ENCODE measurements at regions not wholly inside any gene's neighbourhood (a gene's known extent, or its start where the extent isn't known, plus 50 kb on each side); places are given as distances from the start of the nearest gene placed in this dataset.

GRCh38 chr14:61111731-61112130, 130.7 kb downstream of the SLC38A6 start:
- TF ChIP-seq, protein P1, sequence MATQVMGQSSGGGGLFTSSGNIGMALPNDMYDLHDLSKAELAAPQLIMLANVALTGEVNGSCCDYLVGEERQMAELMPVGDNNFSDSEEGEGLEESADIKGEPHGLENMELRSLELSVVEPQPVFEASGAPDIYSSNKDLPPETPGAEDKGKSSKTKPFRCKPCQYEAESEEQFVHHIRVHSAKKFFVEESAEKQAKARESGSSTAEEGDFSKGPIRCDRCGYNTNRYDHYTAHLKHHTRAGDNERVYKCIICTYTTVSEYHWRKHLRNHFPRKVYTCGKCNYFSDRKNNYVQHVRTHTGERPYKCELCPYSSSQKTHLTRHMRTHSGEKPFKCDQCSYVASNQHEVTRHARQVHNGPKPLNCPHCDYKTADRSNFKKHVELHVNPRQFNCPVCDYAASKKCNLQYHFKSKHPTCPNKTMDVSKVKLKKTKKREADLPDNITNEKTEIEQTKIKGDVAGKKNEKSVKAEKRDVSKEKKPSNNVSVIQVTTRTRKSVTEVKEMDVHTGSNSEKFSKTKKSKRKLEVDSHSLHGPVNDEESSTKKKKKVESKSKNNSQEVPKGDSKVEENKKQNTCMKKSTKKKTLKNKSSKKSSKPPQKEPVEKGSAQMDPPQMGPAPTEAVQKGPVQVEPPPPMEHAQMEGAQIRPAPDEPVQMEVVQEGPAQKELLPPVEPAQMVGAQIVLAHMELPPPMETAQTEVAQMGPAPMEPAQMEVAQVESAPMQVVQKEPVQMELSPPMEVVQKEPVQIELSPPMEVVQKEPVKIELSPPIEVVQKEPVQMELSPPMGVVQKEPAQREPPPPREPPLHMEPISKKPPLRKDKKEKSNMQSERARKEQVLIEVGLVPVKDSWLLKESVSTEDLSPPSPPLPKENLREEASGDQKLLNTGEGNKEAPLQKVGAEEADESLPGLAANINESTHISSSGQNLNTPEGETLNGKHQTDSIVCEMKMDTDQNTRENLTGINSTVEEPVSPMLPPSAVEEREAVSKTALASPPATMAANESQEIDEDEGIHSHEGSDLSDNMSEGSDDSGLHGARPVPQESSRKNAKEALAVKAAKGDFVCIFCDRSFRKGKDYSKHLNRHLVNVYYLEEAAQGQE (IDR thresholded peaks at IDR 0.05; ENCODE audit: insufficient read depth in 1 of 2, low read depth in 2 of 2, low read length in 2 of 2), result no peak
- no peak for TF ChIP-seq POLR2AphosphoS5 (IDR thresholded peaks at IDR 0.05; ENCODE audit: low read depth, low read length)
- TF ChIP-seq SIN3A (IDR thresholded peaks at IDR 0.05; ENCODE audit: borderline replicate concordance, insufficient read depth, low read length), result no peak

Data from PFSK-1 (cell line).